ENCODE measurements at regions not wholly inside any gene's neighbourhood (a gene's known extent, or its start where the extent isn't known, plus 50 kb on each side); places are given as distances from the start of the nearest gene placed in this dataset.

DNA sequence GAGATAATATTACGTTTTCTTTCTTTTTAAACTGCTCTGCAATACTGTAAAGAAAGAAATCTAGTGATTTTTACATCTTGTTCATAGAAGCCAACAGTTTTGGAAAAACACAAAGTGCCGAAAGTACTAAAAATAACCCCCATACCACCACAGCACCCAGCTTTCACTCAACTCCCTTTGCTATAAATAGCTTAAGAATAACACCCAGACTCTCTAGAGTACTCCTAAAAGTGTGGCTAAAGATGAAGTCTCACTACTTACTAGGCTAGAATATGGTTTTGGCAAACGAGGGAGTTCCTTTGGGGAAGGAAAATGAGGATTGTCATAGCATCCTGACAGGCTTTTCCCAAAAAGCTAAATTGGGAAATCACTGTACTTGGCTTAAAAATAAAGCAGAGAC, 151.8 kb upstream of the ANK3 start:
- no peaks in the 10 kb centered on the region for H3K9me3 Mint-ChIP-seq
- TF ChIP-seq JUNB (IDR thresholded peaks at IDR 0.05; ENCODE audit: unreplicated experiment) (no peak), EZH2 (IDR thresholded peaks at IDR 0.05; ENCODE audit: low read depth, unreplicated experiment) (no peak), STAT1 (IDR thresholded peaks at IDR 0.05; ENCODE audit: unreplicated experiment) (no peak), CREB1 (CRISPR knock-in tag; IDR thresholded peaks at IDR 0.05; ENCODE audit: low read depth) (no peak), NANOG (IDR thresholded peaks at IDR 0.05; ENCODE audit: borderline replicate concordance) (no peak), POLR2AphosphoS5 (IDR thresholded peaks at IDR 0.05; ENCODE audit: low read depth) (no peak), EZH2phosphoT487 (IDR thresholded peaks at IDR 0.05; ENCODE audit: unreplicated experiment) (no peak), ZNF114 (CRISPR knock-in tag; IDR thresholded peaks at IDR 0.05) (no peak), ZNF331 (CRISPR knock-in tag; IDR thresholded peaks at IDR 0.05; ENCODE audit: low read depth) (no peak)
- TF ChIP-seq, protein P1, sequence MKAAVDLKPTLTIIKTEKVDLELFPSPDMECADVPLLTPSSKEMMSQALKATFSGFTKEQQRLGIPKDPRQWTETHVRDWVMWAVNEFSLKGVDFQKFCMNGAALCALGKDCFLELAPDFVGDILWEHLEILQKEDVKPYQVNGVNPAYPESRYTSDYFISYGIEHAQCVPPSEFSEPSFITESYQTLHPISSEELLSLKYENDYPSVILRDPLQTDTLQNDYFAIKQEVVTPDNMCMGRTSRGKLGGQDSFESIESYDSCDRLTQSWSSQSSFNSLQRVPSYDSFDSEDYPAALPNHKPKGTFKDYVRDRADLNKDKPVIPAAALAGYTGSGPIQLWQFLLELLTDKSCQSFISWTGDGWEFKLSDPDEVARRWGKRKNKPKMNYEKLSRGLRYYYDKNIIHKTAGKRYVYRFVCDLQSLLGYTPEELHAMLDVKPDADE (IDR thresholded peaks at IDR 0.05): no peak
- TF ChIP-seq, protein P2, sequence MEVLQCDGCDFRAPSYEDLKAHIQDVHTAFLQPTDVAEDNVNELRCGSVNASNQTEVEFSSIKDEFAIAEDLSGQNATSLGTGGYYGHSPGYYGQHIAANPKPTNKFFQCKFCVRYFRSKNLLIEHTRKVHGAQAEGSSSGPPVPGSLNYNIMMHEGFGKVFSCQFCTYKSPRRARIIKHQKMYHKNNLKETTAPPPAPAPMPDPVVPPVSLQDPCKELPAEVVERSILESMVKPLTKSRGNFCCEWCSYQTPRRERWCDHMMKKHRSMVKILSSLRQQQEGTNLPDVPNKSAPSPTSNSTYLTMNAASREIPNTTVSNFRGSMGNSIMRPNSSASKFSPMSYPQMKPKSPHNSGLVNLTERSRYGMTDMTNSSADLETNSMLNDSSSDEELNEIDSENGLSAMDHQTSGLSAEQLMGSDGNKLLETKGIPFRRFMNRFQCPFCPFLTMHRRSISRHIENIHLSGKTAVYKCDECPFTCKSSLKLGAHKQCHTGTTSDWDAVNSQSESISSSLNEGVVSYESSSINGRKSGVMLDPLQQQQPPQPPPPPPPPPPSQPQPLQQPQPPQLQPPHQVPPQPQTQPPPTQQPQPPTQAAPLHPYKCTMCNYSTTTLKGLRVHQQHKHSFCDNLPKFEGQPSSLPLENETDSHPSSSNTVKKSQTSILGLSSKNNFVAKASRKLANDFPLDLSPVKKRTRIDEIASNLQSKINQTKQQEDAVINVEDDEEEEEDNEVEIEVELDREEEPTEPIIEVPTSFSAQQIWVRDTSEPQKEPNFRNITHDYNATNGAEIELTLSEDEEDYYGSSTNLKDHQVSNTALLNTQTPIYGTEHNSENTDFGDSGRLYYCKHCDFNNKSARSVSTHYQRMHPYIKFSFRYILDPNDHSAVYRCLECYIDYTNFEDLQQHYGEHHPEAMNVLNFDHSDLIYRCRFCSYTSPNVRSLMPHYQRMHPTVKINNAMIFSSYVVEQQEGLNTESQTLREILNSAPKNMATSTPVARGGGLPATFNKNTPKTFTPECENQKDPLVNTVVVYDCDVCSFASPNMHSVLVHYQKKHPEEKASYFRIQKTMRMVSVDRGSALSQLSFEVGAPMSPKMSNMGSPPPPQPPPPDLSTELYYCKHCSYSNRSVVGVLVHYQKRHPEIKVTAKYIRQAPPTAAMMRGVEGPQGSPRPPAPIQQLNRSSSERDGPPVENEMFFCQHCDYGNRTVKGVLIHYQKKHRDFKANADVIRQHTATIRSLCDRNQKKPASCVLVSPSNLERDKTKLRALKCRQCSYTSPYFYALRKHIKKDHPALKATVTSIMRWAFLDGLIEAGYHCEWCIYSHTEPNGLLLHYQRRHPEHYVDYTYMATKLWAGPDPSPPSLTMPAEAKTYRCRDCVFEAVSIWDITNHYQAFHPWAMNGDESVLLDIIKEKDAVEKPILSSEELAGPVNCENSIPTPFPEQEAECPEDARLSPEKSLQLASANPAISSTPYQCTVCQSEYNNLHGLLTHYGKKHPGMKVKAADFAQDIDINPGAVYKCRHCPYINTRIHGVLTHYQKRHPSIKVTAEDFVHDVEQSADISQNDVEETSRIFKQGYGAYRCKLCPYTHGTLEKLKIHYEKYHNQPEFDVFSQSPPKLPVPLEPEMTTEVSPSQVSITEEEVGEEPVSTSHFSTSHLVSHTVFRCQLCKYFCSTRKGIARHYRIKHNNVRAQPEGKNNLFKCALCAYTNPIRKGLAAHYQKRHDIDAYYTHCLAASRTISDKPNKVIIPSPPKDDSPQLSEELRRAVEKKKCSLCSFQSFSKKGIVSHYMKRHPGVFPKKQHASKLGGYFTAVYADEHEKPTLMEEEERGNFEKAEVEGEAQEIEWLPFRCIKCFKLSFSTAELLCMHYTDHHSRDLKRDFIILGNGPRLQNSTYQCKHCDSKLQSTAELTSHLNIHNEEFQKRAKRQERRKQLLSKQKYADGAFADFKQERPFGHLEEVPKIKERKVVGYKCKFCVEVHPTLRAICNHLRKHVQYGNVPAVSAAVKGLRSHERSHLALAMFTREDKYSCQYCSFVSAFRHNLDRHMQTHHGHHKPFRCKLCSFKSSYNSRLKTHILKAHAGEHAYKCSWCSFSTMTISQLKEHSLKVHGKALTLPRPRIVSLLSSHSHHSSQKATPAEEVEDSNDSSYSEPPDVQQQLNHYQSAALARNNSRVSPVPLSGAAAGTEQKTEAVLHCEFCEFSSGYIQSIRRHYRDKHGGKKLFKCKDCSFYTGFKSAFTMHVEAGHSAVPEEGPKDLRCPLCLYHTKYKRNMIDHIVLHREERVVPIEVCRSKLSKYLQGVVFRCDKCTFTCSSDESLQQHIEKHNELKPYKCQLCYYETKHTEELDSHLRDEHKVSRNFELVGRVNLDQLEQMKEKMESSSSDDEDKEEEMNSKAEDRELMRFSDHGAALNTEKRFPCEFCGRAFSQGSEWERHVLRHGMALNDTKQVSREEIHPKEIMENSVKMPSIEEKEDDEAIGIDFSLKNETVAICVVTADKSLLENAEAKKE (CRISPR knock-in tag; IDR thresholded peaks at IDR 0.05): no peak
- TF ChIP-seq, protein P3, sequence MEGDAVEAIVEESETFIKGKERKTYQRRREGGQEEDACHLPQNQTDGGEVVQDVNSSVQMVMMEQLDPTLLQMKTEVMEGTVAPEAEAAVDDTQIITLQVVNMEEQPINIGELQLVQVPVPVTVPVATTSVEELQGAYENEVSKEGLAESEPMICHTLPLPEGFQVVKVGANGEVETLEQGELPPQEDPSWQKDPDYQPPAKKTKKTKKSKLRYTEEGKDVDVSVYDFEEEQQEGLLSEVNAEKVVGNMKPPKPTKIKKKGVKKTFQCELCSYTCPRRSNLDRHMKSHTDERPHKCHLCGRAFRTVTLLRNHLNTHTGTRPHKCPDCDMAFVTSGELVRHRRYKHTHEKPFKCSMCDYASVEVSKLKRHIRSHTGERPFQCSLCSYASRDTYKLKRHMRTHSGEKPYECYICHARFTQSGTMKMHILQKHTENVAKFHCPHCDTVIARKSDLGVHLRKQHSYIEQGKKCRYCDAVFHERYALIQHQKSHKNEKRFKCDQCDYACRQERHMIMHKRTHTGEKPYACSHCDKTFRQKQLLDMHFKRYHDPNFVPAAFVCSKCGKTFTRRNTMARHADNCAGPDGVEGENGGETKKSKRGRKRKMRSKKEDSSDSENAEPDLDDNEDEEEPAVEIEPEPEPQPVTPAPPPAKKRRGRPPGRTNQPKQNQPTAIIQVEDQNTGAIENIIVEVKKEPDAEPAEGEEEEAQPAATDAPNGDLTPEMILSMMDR (conservative IDR thresholded peaks at IDR 0.05; ENCODE audit: low read depth in 2 of 2): no peak
- TF ChIP-seq, protein P4, sequence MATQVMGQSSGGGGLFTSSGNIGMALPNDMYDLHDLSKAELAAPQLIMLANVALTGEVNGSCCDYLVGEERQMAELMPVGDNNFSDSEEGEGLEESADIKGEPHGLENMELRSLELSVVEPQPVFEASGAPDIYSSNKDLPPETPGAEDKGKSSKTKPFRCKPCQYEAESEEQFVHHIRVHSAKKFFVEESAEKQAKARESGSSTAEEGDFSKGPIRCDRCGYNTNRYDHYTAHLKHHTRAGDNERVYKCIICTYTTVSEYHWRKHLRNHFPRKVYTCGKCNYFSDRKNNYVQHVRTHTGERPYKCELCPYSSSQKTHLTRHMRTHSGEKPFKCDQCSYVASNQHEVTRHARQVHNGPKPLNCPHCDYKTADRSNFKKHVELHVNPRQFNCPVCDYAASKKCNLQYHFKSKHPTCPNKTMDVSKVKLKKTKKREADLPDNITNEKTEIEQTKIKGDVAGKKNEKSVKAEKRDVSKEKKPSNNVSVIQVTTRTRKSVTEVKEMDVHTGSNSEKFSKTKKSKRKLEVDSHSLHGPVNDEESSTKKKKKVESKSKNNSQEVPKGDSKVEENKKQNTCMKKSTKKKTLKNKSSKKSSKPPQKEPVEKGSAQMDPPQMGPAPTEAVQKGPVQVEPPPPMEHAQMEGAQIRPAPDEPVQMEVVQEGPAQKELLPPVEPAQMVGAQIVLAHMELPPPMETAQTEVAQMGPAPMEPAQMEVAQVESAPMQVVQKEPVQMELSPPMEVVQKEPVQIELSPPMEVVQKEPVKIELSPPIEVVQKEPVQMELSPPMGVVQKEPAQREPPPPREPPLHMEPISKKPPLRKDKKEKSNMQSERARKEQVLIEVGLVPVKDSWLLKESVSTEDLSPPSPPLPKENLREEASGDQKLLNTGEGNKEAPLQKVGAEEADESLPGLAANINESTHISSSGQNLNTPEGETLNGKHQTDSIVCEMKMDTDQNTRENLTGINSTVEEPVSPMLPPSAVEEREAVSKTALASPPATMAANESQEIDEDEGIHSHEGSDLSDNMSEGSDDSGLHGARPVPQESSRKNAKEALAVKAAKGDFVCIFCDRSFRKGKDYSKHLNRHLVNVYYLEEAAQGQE (IDR thresholded peaks at IDR 0.05; ENCODE audit: unreplicated experiment): no peak
- peaks cover 31% of the 10 kb centered on the region for H3K4me1 Mint-ChIP-seq
- H3K36me3 ChIP-seq (ENCODE audit: insufficient read depth): no peaks in the 10 kb centered on the region
- H3K27ac ChIP-seq (ENCODE audit: low read depth): no peak overlapping the region
- 0 out of 2 replicates have a peak, but pooled peaks cover 7% of the 10 kb centered on the region for H3K9me2 ChIP-seq (ENCODE audit: insufficient read depth)
- H3K27ac Mint-ChIP-seq: peak overlapping the region; percentile 37; the same call in 1 of the 2 replicates
- no peak overlapping the region for H3K4me3 Mint-ChIP-seq
- H3K36me3 Mint-ChIP-seq (ENCODE audit: low read depth): no peaks in the 10 kb centered on the region
- no peaks in the 10 kb centered on the region for H4K20me1 ChIP-seq (replicated peaks; ENCODE audit: insufficient read depth)
- H2AFZ ChIP-seq: no peak overlapping the region
- H3F3A ChIP-seq (replicated peaks; ENCODE audit: low read depth): no peaks in the 10 kb centered on the region
- no peaks in the 10 kb centered on the region for H3K79me2 ChIP-seq (replicated peaks; ENCODE audit: insufficient read depth)
- H3K4me3 ChIP-seq: no peak overlapping the region
- H3K27me3 Mint-ChIP-seq (ENCODE audit: insufficient read depth, low read depth, poor library complexity): no peaks in the 10 kb centered on the region
- no peak for ATAC-seq
- H3K27me3 ChIP-seq (ENCODE audit: insufficient read depth): no peaks in the 10 kb centered on the region
- peaks cover 19% of the 10 kb centered on the region for H3K4me1 ChIP-seq (ENCODE audit: insufficient read depth)
- no peak overlapping the region for H3K4me2 ChIP-seq
- DNase-seq (ENCODE audit: low spot score): no peak

Measured in GM23338 (cell line).